GM10266 (cell line): ENCODE measurements at regions not wholly inside any gene's neighbourhood (a gene's known extent, or its start where the extent isn't known, plus 50 kb on each side); places are given as distances from the start of the nearest gene placed in this dataset.

Source experiments
- DNase-seq: peaks from one replicate; pipeline ENCODE4 v3.0.0; 2012; ENCODE audit errors: extremely low spot score
- TF ChIP-seq, protein P1 (sequence below): IDR thresholded peaks from 2 replicates; pipeline ENCODE4 v1.5.1; 2012; ENCODE audit warnings: mild to moderate bottlenecking, low read depth; ENCODE audit not compliant: control insufficient read depth, insufficient read depth; ENCODE audit errors: missing control alignments

DNA sequence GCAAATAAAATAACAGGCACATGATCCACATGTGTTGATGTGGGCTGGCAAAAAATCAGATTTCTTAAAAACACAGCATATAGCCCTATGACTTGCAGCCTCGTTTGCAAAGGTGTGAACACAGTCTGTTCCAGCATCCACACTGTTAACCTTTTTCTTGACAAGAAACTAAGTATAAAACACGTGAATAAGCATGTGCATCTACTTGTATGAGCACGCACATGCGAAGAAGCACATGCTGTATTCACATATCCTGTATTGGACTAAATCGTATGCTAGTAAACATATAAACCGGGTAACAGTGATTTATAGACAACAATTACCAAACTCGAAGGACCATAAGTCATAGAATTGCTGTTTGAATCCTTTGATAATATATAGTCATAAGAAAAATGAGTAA lies 218.7 kb downstream of the HDGFL1 start:
- DNase-seq = no peak
- TF ChIP-seq, protein P1, sequence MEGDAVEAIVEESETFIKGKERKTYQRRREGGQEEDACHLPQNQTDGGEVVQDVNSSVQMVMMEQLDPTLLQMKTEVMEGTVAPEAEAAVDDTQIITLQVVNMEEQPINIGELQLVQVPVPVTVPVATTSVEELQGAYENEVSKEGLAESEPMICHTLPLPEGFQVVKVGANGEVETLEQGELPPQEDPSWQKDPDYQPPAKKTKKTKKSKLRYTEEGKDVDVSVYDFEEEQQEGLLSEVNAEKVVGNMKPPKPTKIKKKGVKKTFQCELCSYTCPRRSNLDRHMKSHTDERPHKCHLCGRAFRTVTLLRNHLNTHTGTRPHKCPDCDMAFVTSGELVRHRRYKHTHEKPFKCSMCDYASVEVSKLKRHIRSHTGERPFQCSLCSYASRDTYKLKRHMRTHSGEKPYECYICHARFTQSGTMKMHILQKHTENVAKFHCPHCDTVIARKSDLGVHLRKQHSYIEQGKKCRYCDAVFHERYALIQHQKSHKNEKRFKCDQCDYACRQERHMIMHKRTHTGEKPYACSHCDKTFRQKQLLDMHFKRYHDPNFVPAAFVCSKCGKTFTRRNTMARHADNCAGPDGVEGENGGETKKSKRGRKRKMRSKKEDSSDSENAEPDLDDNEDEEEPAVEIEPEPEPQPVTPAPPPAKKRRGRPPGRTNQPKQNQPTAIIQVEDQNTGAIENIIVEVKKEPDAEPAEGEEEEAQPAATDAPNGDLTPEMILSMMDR = no peak

DNA sequence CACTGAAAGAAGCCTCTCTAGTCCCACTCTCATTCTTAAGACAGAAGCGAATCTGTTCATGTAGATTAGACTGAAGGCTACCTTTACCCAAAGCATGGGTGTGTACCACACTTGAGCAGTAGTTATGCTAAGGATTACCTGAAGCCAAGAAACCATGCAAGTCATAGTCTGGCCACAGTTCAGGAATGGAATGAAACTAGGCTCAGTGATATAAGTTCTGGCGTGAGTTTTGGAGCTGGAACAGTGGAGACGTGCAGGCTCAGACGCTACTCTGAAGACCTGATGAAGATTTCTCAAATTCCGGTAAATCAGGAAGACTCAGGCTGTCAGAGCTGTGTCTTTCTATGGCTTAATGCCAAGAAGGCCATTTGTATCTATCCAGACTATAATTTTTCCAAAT lies 219.9 kb downstream of the HDGFL1 start:
- TF ChIP-seq, protein P1 = no peak
- no peak for DNase-seq

DNA sequence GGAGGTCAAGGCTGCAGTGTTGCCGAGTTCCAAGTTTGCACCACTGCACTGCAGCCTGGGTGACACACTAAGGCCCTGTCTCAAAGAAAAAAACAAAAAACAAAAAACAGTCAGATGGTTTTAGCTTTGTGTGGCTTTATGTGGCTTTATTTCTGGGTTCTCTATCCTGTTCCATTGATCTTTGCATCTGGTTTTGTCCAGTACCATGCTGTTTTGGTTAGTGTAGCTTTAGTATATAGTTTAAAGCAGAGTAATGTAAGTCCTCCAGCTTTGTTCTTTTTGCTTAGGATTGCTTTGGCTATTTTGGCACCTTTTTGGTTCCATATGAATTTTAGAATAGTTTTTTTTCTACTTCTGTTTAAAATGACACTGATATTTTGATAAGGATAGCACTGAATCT lies 225.5 kb downstream of the HDGFL1 start:
- TF ChIP-seq, protein P1 = no peak
- no peak for DNase-seq

DNA sequence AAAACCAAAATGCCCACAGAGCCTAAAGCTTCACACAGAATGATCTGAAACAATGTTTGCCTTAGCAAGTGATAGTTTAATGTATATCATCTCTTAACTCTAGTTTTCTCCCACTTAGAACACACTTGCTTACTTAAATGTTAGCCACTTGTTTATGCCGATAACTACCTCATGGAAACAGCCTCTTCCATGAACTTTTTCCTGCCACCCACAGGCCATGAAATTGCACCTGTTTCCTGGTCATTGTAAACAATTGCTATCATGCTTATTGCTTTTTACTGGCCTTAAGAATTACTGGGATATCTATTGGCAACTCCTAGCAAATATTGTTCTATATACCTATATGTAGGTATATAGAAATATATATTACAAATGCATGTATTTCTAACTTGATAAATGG lies 231.1 kb downstream of the HDGFL1 start:
- TF ChIP-seq, protein P1 = no peak
- no peak for DNase-seq

DNA sequence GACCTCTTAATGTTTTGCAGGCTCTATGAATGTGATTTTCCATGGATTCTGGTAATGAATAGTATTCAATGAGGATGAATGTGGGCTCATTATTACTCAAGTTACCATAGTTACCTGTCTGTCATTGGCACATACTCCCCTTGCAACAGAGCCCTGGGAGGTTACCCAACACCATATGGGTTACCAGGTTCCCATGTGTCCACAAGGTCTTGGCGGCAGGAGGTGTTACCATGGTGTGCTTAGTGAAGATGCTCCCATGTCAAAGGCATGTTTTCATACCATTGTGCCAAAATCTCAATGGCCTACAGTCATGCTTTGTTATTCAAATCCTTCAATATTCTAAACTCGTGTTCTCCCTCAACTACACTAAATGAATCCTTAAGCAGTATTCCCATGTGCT lies 232.5 kb downstream of the HDGFL1 start:
- no peak for DNase-seq
- TF ChIP-seq, protein P1 = no peak

DNA sequence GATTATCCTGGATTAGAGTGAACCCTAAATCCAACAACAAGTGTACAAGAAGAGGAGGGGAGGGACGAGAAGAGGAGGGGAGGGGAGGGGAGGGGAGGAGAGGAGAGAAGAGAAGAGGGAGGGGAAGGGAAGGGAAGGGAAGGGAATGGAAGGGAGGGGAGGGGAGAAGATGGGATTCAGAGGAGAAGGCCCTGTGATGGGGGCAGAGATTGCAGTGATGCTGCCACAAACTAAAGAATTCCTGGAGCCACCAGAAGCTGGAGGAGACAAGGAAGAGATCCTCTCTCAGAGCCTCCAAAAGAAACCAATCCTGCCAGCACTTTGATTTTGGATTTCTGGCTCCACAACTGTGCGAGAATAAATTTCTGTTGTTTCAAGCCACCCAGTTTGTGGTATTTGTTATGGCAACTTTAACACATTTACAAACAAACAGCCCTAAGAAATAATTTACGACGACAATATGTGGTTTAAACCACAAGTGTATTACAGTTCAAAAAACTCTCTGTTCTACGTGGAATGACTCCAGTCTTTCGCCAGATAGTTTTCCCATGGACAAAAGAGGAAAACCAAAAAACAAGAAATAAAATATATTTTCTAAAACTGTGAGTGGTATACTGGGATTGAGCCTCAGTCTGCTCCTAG lies 235.4 kb downstream of the HDGFL1 start:
- no peak for DNase-seq
- TF ChIP-seq, protein P1 = no peak

DNA sequence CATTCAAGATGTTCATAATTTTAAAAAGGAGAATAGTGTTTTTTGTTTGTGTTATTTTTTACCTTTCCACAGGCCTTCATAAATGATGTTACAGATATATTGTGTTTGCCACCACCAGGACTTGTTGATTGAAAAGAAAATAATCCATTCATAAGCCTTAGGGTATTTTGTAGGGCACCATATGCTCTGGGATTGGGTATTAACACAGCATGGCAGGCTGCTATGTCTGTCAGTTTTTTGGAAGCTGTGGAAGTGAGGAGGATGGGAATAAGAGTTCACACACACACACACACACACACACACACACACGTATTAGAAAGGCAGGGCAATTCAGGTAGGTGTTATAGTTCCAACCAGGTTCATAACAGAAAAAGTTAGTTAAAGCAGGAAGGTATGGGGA lies 237.9 kb downstream of the HDGFL1 start:
- TF ChIP-seq, protein P1 = no peak
- DNase-seq = no peak
